ENCODE measurements at regions not wholly inside any gene's neighbourhood (a gene's known extent, or its start where the extent isn't known, plus 50 kb on each side); places are given as distances from the start of the nearest gene placed in this dataset.
"Not testable (repeated sequence)": the region's sequence is repeated elsewhere in the genome, so short reads cannot be mapped to it uniquely, and the experiment has no call there.

GRCh38 chr22:44574640-44575380 is 76.8 kb upstream of the RTL6 start:
- DNase-seq = no peak

- no peak for DNase-seq
Measured at GRCh38 chr22:44574057-44574639, 76.1 kb upstream of the RTL6 start.

- no peak for DNase-seq
Measured at GRCh38 chr22:44573451-44573850, 75.4 kb upstream of the RTL6 start.

- DNase-seq = no peak
Measured at GRCh38 chr22:44572414-44573207, 74.6 kb upstream of the RTL6 start.

- peak; percentile 8 for DNase-seq
Measured at GRCh38 chr22:44571566-44572413, 73.8 kb upstream of the RTL6 start.

- no peak for DNase-seq
Measured at GRCh38 chr22:44570476-44571445, 72.7 kb upstream of the RTL6 start.

- DNase-seq = no peak
Measured at GRCh38 chr22:44569561-44569991, 71.5 kb upstream of the RTL6 start.

- DNase-seq = no peak
Measured at GRCh38 chr22:44567846-44568493, 69.9 kb upstream of the RTL6 start.

GRCh38 chr22:44567378-44567841 is 69.4 kb upstream of the RTL6 start:
- not testable (repeated sequence) for DNase-seq

GRCh38 chr22:44566911-44567310 is 68.9 kb upstream of the RTL6 start:
- no peak for DNase-seq

- DNase-seq = not testable (repeated sequence)
Measured at GRCh38 chr22:44562651-44563050, 64.6 kb upstream of the RTL6 start.

- DNase-seq = no peak
Measured at GRCh38 chr22:44561139-44561840, 63.3 kb upstream of the RTL6 start.

GRCh38 chr22:44558671-44559070 is 60.6 kb upstream of the RTL6 start:
- not testable (repeated sequence) for DNase-seq

GRCh38 chr22:44557872-44558271 is 59.8 kb upstream of the RTL6 start:
- not testable (repeated sequence) for DNase-seq

GRCh38 chr22:44557064-44557748 is 59.2 kb upstream of the RTL6 start:
- DNase-seq = no peak

GRCh38 chr22:44555597-44555996 is 57.6 kb upstream of the RTL6 start:
- DNase-seq = no peak

GRCh38 chr22:44555046-44555445 is 57.0 kb upstream of the RTL6 start:
- DNase-seq = no peak

- DNase-seq = no peak
Measured at GRCh38 chr22:44554411-44554810, 56.4 kb upstream of the RTL6 start.

- DNase-seq = no peak
Measured at GRCh38 chr22:44550711-44551491, 52.9 kb upstream of the RTL6 start.

Data from NCI-H2227 treated with DMSO at 0.1 percent for 48 hours (cell line).